H9 (cell line): ENCODE measurements at regions not wholly inside any gene's neighbourhood (a gene's known extent, or its start where the extent isn't known, plus 50 kb on each side); places are given as distances from the start of the nearest gene placed in this dataset.

Experiments used
- DNase-seq: peaks from one replicate; pipeline ENCODE4 v3.0.0-alpha.2; 2017
- H2AFZ ChIP-seq: one replicate; pipeline ENCODE4 v1.6.1; 2013; ENCODE audit warnings: mild to moderate bottlenecking, low read length, control low read depth, moderate library complexity
- H2AK5ac ChIP-seq: 2 replicates; pipeline ENCODE4 v1.6.1; 2013; ENCODE audit warnings: low read length, control low read depth, mixed read lengths; ENCODE audit not compliant: insufficient read length
- H2BK120ac ChIP-seq: one replicate; pipeline ENCODE4 v1.6.1; 2013; ENCODE audit warnings: low read depth, mild to moderate bottlenecking, low read length, control low read depth, inconsistent platforms; ENCODE audit not compliant: poor library complexity, severe bottlenecking
- H2BK12ac ChIP-seq: 2 replicates; pipeline ENCODE4 v1.6.1; 2013; ENCODE audit warnings: low read length, control low read depth, mixed read lengths, low read depth; ENCODE audit not compliant: insufficient read length
- H2BK15ac ChIP-seq: 2 replicates; pipeline ENCODE4 v1.6.1; 2013; ENCODE audit warnings: low read depth, low read length, control low read depth
- H2BK20ac ChIP-seq: one replicate; pipeline ENCODE4 v1.6.1; 2013; ENCODE audit warnings: low read depth, mild to moderate bottlenecking, low read length, control low read depth, inconsistent platforms; ENCODE audit not compliant: poor library complexity, severe bottlenecking
- H2BK5ac ChIP-seq: 2 replicates; pipeline ENCODE4 v1.6.1; 2013; ENCODE audit warnings: low read length, control low read depth, mixed read lengths; ENCODE audit not compliant: insufficient read length
- H3K14ac ChIP-seq: 2 replicates; pipeline ENCODE4 v1.6.1; 2013; ENCODE audit warnings: low read length, control low read depth; ENCODE audit not compliant: insufficient read depth
- H3K18ac ChIP-seq: 2 replicates; pipeline ENCODE4 v1.6.1; 2013; ENCODE audit warnings: low read depth, mild to moderate bottlenecking, mixed read lengths, low read length, control low read depth; ENCODE audit not compliant: insufficient read length
- H3K23ac ChIP-seq: 2 replicates; pipeline ENCODE4 v1.6.1; 2013; ENCODE audit warnings: low read length, control low read depth, mixed read lengths, low read depth; ENCODE audit not compliant: insufficient read length
- H3K23me2 ChIP-seq: 2 replicates; pipeline ENCODE4 v1.6.1; 2013; ENCODE audit warnings: low read depth, mild to moderate bottlenecking, mixed read lengths, low read length, control low read depth; ENCODE audit not compliant: insufficient read length, poor library complexity, severe bottlenecking
- H3K27ac ChIP-seq: 2 replicates; pipeline ENCODE4 v1.5.1; 2013; ENCODE audit warnings: low read length, control low read depth, mixed read lengths, low read depth; ENCODE audit not compliant: insufficient read length
- H3K27me3 ChIP-seq: 2 replicates; pipeline ENCODE4 v1.6.1; 2013; ENCODE audit warnings: low read length, control low read depth, inconsistent platforms; ENCODE audit not compliant: insufficient read depth
- H3K4ac ChIP-seq: 2 replicates; pipeline ENCODE4 v1.6.1; 2013; ENCODE audit warnings: low read depth, mild to moderate bottlenecking, control low read depth, inconsistent platforms, low read length, moderate library complexity
- H3K4me1 ChIP-seq: 2 replicates; pipeline ENCODE4 v1.6.1; 2013; ENCODE audit warnings: low read length, control low read depth, inconsistent platforms; ENCODE audit not compliant: insufficient read depth
- H3K4me2 ChIP-seq: 2 replicates; pipeline ENCODE4 v1.6.1; 2013; ENCODE audit warnings: low read length, control low read depth, mixed read lengths; ENCODE audit not compliant: insufficient read length, insufficient read depth
- H3K56ac ChIP-seq: 2 replicates; pipeline ENCODE4 v1.6.1; 2013; ENCODE audit warnings: low read depth, mild to moderate bottlenecking, mixed read lengths, low read length, control low read depth; ENCODE audit not compliant: insufficient read length
- H3K79me1 ChIP-seq: 2 replicates; pipeline ENCODE4 v1.6.1; 2013; ENCODE audit warnings: low read depth, mild to moderate bottlenecking, moderate library complexity, low read length, control low read depth, inconsistent platforms; ENCODE audit not compliant: insufficient read depth, poor library complexity, severe bottlenecking
- H3K79me2 ChIP-seq: 2 replicates; pipeline ENCODE4 v1.6.1; 2013; ENCODE audit warnings: low read length, control low read depth, inconsistent platforms; ENCODE audit not compliant: insufficient read depth
- H3K9ac ChIP-seq: 2 replicates; pipeline ENCODE4 v1.6.1; 2013; ENCODE audit warnings: low read length, control low read depth, mixed read lengths; ENCODE audit not compliant: insufficient read length; ENCODE audit errors: extremely low read depth
- H3K9me3 ChIP-seq: one replicate; pipeline ENCODE4 v1.6.1; 2013; ENCODE audit warnings: low read depth, low read length, inconsistent platforms; ENCODE audit not compliant: control insufficient read depth
- H3T11ph ChIP-seq: one replicate; pipeline ENCODE4 v1.6.1; 2013; ENCODE audit warnings: mild to moderate bottlenecking, low read length, control low read depth, inconsistent platforms
- H4K20me1 ChIP-seq: one replicate; pipeline ENCODE4 v1.6.1; 2013; ENCODE audit not compliant: control insufficient read depth, insufficient read length, insufficient read depth
- H4K5ac ChIP-seq: 2 replicates; pipeline ENCODE4 v1.6.1; 2013; ENCODE audit warnings: low read depth, mild to moderate bottlenecking, mixed read lengths, low read length, control low read depth; ENCODE audit not compliant: insufficient read length
- H4K8ac ChIP-seq: replicated peaks from 2 replicates; pipeline ENCODE4 v1.6.1; 2013; ENCODE audit warnings: low read length, control low read depth, mixed read lengths, low read depth; ENCODE audit not compliant: insufficient read length
- H4K91ac ChIP-seq: 2 replicates; pipeline ENCODE4 v1.6.1; 2013; ENCODE audit warnings: low read depth, mild to moderate bottlenecking, moderate library complexity, mixed read lengths, low read length, control low read depth; ENCODE audit not compliant: insufficient read length
- H3K27ac Mint-ChIP-seq, 3 experiments: 2 replicates in 2 of 3; 3 replicates in 1 of 3; pipeline ENCODE4 v1.8.0; 2020 to 2021; ENCODE audit warnings: mixed read lengths in 3 of 3, mild to moderate bottlenecking in 1 of 3, moderate library complexity in 1 of 3
- H3K27me3 Mint-ChIP-seq: 2 replicates; pipeline ENCODE4 v1.8.0; 2021; ENCODE audit warnings: low read depth, mild to moderate bottlenecking, moderate library complexity, mixed read lengths
- H3K36me3 Mint-ChIP-seq, 3 experiments: 2 replicates in 2 of 3; 3 replicates in 1 of 3; pipeline ENCODE4 v1.8.0; 2020 to 2021; ENCODE audit warnings: low read depth in 3 of 3, mixed read lengths in 3 of 3; ENCODE audit not compliant: insufficient read depth in 1 of 3
- H3K4me1 Mint-ChIP-seq, 2 experiments: 2 replicates each; pipeline ENCODE4 v1.8.0; 2020; ENCODE audit warnings: mixed read lengths in 2 of 2
- H3K4me3 Mint-ChIP-seq, 2 experiments: 2 replicates in 1 of 2; 3 replicates in 1 of 2; pipeline ENCODE4 v1.8.0; 2020 to 2021; ENCODE audit warnings: mild to moderate bottlenecking in 2 of 2, mixed read lengths in 2 of 2, moderate library complexity in 1 of 2
- H3K9me3 Mint-ChIP-seq, 2 experiments: 2 replicates in 1 of 2; 3 replicates in 1 of 2; pipeline ENCODE4 v1.8.0; 2020; ENCODE audit warnings: mild to moderate bottlenecking in 2 of 2, mixed read lengths in 2 of 2, moderate library complexity in 1 of 2
- CTCF ChIP-seq: fragments of 200-600 bp; sonication (generic); conservative IDR thresholded peaks from 3 replicates; pipeline ENCODE4 v1.8.0; 2021; ENCODE audit warnings: antibody characterized with exemption, mild to moderate bottlenecking
- WGBS: extraction: QIAGEN DNeasy Blood & Tissue Kit; methylation state at CpG from one replicate; pipeline ENCODE4 v1.1.7; 2013; ENCODE audit warnings: missing lambda C conversion rate, low lambda C conversion rate, mixed read lengths; ENCODE audit not compliant: insufficient read length; ENCODE audit errors: extremely low coverage; 5-methylcytosine and 5-hydroxymethylcytosine counted together

- no peak overlapping the region for H2BK5ac ChIP-seq
- H3K4me2 ChIP-seq = no peak overlapping the region
- H4K91ac ChIP-seq = no peak overlapping the region
- Mint-ChIP-seq H3K27me3 (peaks cover 6% of the 10 kb centered on the region), H3K9me3 (no peaks in the 10 kb centered on the region), H3K4me3 (no peak overlapping the region), H3K36me3 (no peaks in the 10 kb centered on the region), H3K4me1 (peaks cover 9 to 10% of the 10 kb centered on the region in 2 experiments), H3K27ac (0 out of 7 replicates have a peak overlapping the region, but pooled peaks of 1 of the 3 experiments have one; percentile 41)
- no peak overlapping the region for H2AK5ac ChIP-seq
- no peak overlapping the region for H2BK15ac ChIP-seq
- H2AFZ ChIP-seq = no peak overlapping the region
- no peak overlapping the region for H3T11ph ChIP-seq
- no peaks in the 10 kb centered on the region for H3K23me2 ChIP-seq
- no peaks in the 10 kb centered on the region for H3K79me2 ChIP-seq
- no peak overlapping the region for H2BK20ac ChIP-seq
- WGBS = no CpG with 5 or more reads among the region's 6 CpGs
- no peaks in the 10 kb centered on the region for H3K79me1 ChIP-seq
- H3K18ac ChIP-seq = no peak overlapping the region
- H3K56ac ChIP-seq = no peak overlapping the region
- H3K9ac ChIP-seq = no peak overlapping the region
- no peak overlapping the region for H3K27ac ChIP-seq
- no peaks in the 10 kb centered on the region for H4K20me1 ChIP-seq
- no peak overlapping the region for H3K4ac ChIP-seq
- DNase-seq = no peak
- no peak for TF ChIP-seq CTCF
- no peaks in the 10 kb centered on the region for H3K4me1 ChIP-seq
- H2BK12ac ChIP-seq = no peak overlapping the region
- no peaks in the 10 kb centered on the region for H3K27me3 ChIP-seq
- no peak overlapping the region for H2BK120ac ChIP-seq
- no peak overlapping the region for H4K5ac ChIP-seq
- H3K23ac ChIP-seq = no peak overlapping the region
- no peaks in the 10 kb centered on the region for H3K9me3 ChIP-seq
- H4K8ac ChIP-seq = no peak overlapping the region
- H3K14ac ChIP-seq = no peak overlapping the region
Measured at GRCh38 chr9:79116709-79117108, 455.1 kb upstream of the TLE4 start.
